ENCODE measurements at regions not wholly inside any gene's neighbourhood (a gene's known extent, or its start where the extent isn't known, plus 50 kb on each side); places are given as distances from the start of the nearest gene placed in this dataset.

- intact Hi-C loops (cut with DNase I): no loop called here
- H3K36me3 ChIP-seq: no peaks in the 10 kb centered on the region
- no peak for DNase-seq
- H3K4me1 ChIP-seq (ENCODE audit: insufficient read depth): no peaks in the 10 kb centered on the region
- 64 to 77% (median 66%) methylated on average over 1 of the region's 1 CpG for WGBS, 3 donors
- no peak for TF ChIP-seq CTCF (IDR thresholded peaks at IDR 0.05)
- TF ChIP-seq EP300 (IDR thresholded peaks at IDR 0.05): no peak
- TF ChIP-seq POLR2A (IDR thresholded peaks at IDR 0.05): no peak
- no peaks in the 10 kb centered on the region for H3K27me3 ChIP-seq
- H3K27ac ChIP-seq: no peak overlapping the region
- H3K9me3 ChIP-seq: no peaks in the 10 kb centered on the region
- H3K4me3 ChIP-seq: no peak overlapping the region
These were observed 235.3 kb downstream of the LRATD1 start for GRCh38 chr2:14867853-14868252.

- WGBS, 3 donors: 90 to 93% (median 90%) methylated on average over 17 of the region's 17 CpGs
- no peaks in the 10 kb centered on the region for H3K27me3 ChIP-seq
- intact Hi-C loops (cut with DNase I): no loop called here
- H3K4me3 ChIP-seq: no peak overlapping the region
- H3K27ac ChIP-seq: no peak overlapping the region
- TF ChIP-seq CTCF (IDR thresholded peaks at IDR 0.05) (no peak), POLR2A (IDR thresholded peaks at IDR 0.05) (no peak), EP300 (IDR thresholded peaks at IDR 0.05) (no peak)
- no peaks in the 10 kb centered on the region for H3K4me1 ChIP-seq (ENCODE audit: insufficient read depth)
- no peaks in the 10 kb centered on the region for H3K36me3 ChIP-seq
- no peaks in the 10 kb centered on the region for H3K9me3 ChIP-seq
- no peak for DNase-seq
These were observed 240.3 kb downstream of the LRATD1 start for GRCh38 chr2:14872779-14873325.

GRCh38 chr2:14881651-14882327 lies 249.3 kb downstream of the LRATD1 start:
- no peak for DNase-seq
- Histone ChIP-seq H3K27me3 (no peaks in the 10 kb centered on the region), H3K36me3 (no peaks in the 10 kb centered on the region), H3K27ac (no peak overlapping the region), H3K4me1 (ENCODE audit: insufficient read depth) (no peaks in the 10 kb centered on the region), H3K9me3 (no peaks in the 10 kb centered on the region), H3K4me3 (no peak overlapping the region)
- intact Hi-C loops (cut with DNase I): no loop called here
- TF ChIP-seq EP300 (IDR thresholded peaks at IDR 0.05) (no peak), CTCF (IDR thresholded peaks at IDR 0.05) (no peak), POLR2A (IDR thresholded peaks at IDR 0.05) (no peak)
- WGBS, 3 donors: 56 to 64% (median 58%) methylated on average over 3 of the region's 3 CpGs

GRCh38 chr2:14884651-14885050 lies 252.1 kb downstream of the LRATD1 start:
- Histone ChIP-seq H3K27me3 (no peaks in the 10 kb centered on the region), H3K27ac (no peak overlapping the region), H3K4me1 (ENCODE audit: insufficient read depth) (no peaks in the 10 kb centered on the region), H3K36me3 (no peaks in the 10 kb centered on the region), H3K9me3 (no peaks in the 10 kb centered on the region), H3K4me3 (no peak overlapping the region)
- no peak for TF ChIP-seq CTCF (IDR thresholded peaks at IDR 0.05)
- no peak for TF ChIP-seq POLR2A (IDR thresholded peaks at IDR 0.05)
- TF ChIP-seq EP300 (IDR thresholded peaks at IDR 0.05): no peak
- WGBS, 3 donors: 86 to 92% (median 90%) methylated on average over 2 of the region's 2 CpGs
- DNase-seq: no peak
- intact Hi-C loops (cut with DNase I): no loop called here

Data from ovary (tissue), 7 donors.